WTC11 (cell line): ENCODE measurements at regions not wholly inside any gene's neighbourhood (a gene's known extent, or its start where the extent isn't known, plus 50 kb on each side); places are given as distances from the start of the nearest gene placed in this dataset.

ENCODE experiments used
- ATAC-seq: fragments of 200-7000 bp; cut with Tn5 transposase; 2 replicates; pipeline ENCODE4 v1.10.0; 2021; ENCODE audit warnings: mild to moderate bottlenecking, moderate library complexity
- CTCF ChIA-PET: fragments of 300-600 bp; sonication (Branson Sonifier 250); formaldehyde crosslinking; loops from one replicate; lab custom pipeline; 2021; ENCODE audit warnings: antibody characterized with exemption; lab: Charles Lee
- POLR2A ChIA-PET: fragments of 350-600 bp; sonication (Branson Sonifier 250); formaldehyde crosslinking; loops from one replicate; lab custom pipeline; 2021; ENCODE audit warnings: antibody characterized with exemption; lab: Charles Lee
- DNase-seq: peaks from one replicate; pipeline ENCODE4 v3.0.0; 2021; ENCODE audit warnings: low spot score
- H3K27ac Mint-ChIP-seq: 2 replicates; pipeline ENCODE4 v1.8.0; 2021; ENCODE audit warnings: mixed read lengths
- H3K27me3 Mint-ChIP-seq: 2 replicates; pipeline ENCODE4 v1.8.0; 2021; ENCODE audit warnings: low read depth, mild to moderate bottlenecking, moderate library complexity, mixed read lengths
- H3K36me3 Mint-ChIP-seq: 2 replicates; pipeline ENCODE4 v1.8.0; 2021; ENCODE audit warnings: mixed read lengths
- H3K4me1 Mint-ChIP-seq: 2 replicates; pipeline ENCODE4 v1.8.0; 2022; ENCODE audit warnings: mixed read lengths
- H3K4me3 Mint-ChIP-seq: 2 replicates; pipeline ENCODE4 v1.8.0; 2021; ENCODE audit warnings: mild to moderate bottlenecking, moderate library complexity, mixed read lengths
- H3K9me3 Mint-ChIP-seq: 2 replicates; pipeline ENCODE4 v1.8.0; 2021; ENCODE audit warnings: mixed read lengths
- ATF1 ChIP-seq: sonication (generic); formaldehyde crosslinking; IDR thresholded peaks from 2 replicates; pipeline ENCODE4 v1.8.1; 2023; ENCODE audit warnings: mild to moderate bottlenecking, moderate library complexity, missing genetic modification reagents
- ATF2 ChIP-seq: sonication (generic); formaldehyde crosslinking; IDR thresholded peaks from 2 replicates; pipeline ENCODE4 v1.8.1; 2022; ENCODE audit warnings: low read depth, missing genetic modification reagents, borderline replicate concordance
- E2F5 ChIP-seq: sonication (generic); formaldehyde crosslinking; IDR thresholded peaks from 2 replicates; pipeline ENCODE4 v1.8.1; 2022; ENCODE audit warnings: mild to moderate bottlenecking, moderate library complexity, missing genetic modification reagents
- ELF4 ChIP-seq: sonication (generic); formaldehyde crosslinking; IDR thresholded peaks from 2 replicates; pipeline ENCODE4 v1.8.1; 2022; ENCODE audit warnings: low read depth, mild to moderate bottlenecking, moderate library complexity, missing genetic modification reagents
- ESRRA ChIP-seq: sonication (generic); formaldehyde crosslinking; IDR thresholded peaks from 2 replicates; pipeline ENCODE4 v1.8.1; 2022; ENCODE audit warnings: mild to moderate bottlenecking, missing genetic modification reagents, borderline replicate concordance
- GRHL2 ChIP-seq: fragments of 250-450 bp; sonication (Bioruptor Pico); IDR thresholded peaks from 2 replicates; pipeline ENCODE4 v1.8.0; 2022; ENCODE audit warnings: mild to moderate bottlenecking, moderate library complexity; ENCODE audit not compliant: insufficient replicate concordance, severe bottlenecking
- HMGA2 ChIP-seq: fragments of 250-450 bp; sonication (Bioruptor Pico); IDR thresholded peaks from 2 replicates; pipeline ENCODE4 v1.4.0; 2021; ENCODE audit warnings: mild to moderate bottlenecking, moderate library complexity
- IRF2 ChIP-seq: sonication (generic); formaldehyde crosslinking; IDR thresholded peaks from 2 replicates; pipeline ENCODE4 v1.8.0; 2022; ENCODE audit warnings: low read depth, missing genetic modification reagents, borderline replicate concordance
- KAT7 ChIP-seq: sonication (generic); formaldehyde crosslinking; IDR thresholded peaks from 2 replicates; pipeline ENCODE4 v1.8.1; 2023; ENCODE audit warnings: missing genetic modification reagents, mild to moderate bottlenecking, borderline replicate concordance
- MAX ChIP-seq: sonication (generic); formaldehyde crosslinking; IDR thresholded peaks from 2 replicates; pipeline ENCODE4 v1.8.0; 2022; ENCODE audit warnings: mild to moderate bottlenecking, missing genetic modification reagents
- PRDM15 ChIP-seq: sonication (generic); formaldehyde crosslinking; IDR thresholded peaks from 2 replicates; pipeline ENCODE4 v1.8.0; 2022; ENCODE audit warnings: missing genetic modification reagents
- RELA ChIP-seq: sonication (generic); formaldehyde crosslinking; IDR thresholded peaks from 2 replicates; pipeline ENCODE4 v1.8.1; 2022; ENCODE audit warnings: missing genetic modification reagents, mild to moderate bottlenecking, borderline replicate concordance
- SOX15 ChIP-seq: fragments of 250-450 bp; sonication (Bioruptor Pico); IDR thresholded peaks from 2 replicates; pipeline ENCODE4 v1.9.0; 2021; ENCODE audit warnings: mild to moderate bottlenecking
- SP1 ChIP-seq: sonication (generic); formaldehyde crosslinking; conservative IDR thresholded peaks from 2 replicates; pipeline ENCODE4 v1.8.1; 2022; ENCODE audit warnings: missing genetic modification reagents
- TEAD1 ChIP-seq: sonication (generic); formaldehyde crosslinking; IDR thresholded peaks from 2 replicates; pipeline ENCODE4 v1.8.0; 2022; ENCODE audit warnings: mild to moderate bottlenecking, missing genetic modification reagents
- TP53 ChIP-seq: sonication (generic); formaldehyde crosslinking; IDR thresholded peaks from 2 replicates; pipeline ENCODE4 v1.8.1; 2023; ENCODE audit warnings: mild to moderate bottlenecking, missing genetic modification reagents
- ZBTB43 ChIP-seq: sonication (generic); formaldehyde crosslinking; IDR thresholded peaks from 2 replicates; pipeline ENCODE4 v1.8.1; 2023; ENCODE audit warnings: mild to moderate bottlenecking, missing genetic modification reagents
- ZMAT4 ChIP-seq: fragments of 250-450 bp; sonication (Bioruptor Pico); IDR thresholded peaks from 2 replicates; pipeline ENCODE4 v1.9.0; 2021; ENCODE audit warnings: mild to moderate bottlenecking
- ZNF121 ChIP-seq: sonication (generic); formaldehyde crosslinking; IDR thresholded peaks from 2 replicates; pipeline ENCODE4 v1.8.0; 2023; ENCODE audit warnings: missing genetic modification reagents
- ZNF532 ChIP-seq: fragments of 250-450 bp; sonication (Bioruptor Pico); IDR thresholded peaks from 2 replicates; pipeline ENCODE4 v1.9.0; 2021; ENCODE audit warnings: mild to moderate bottlenecking, borderline replicate concordance

- TF ChIP-seq SOX15 (no peak), E2F5 (CRISPR knock-in tag) (no peak), ATF2 (no peak), ELF4 (CRISPR knock-in tag) (no peak), SP1 (no peak), ZMAT4 (CRISPR knock-in tag) (no peak), ZNF121 (CRISPR knock-in tag) (no peak), IRF2 (CRISPR knock-in tag) (no peak), TP53 (CRISPR knock-in tag) (no peak), TEAD1 (CRISPR knock-in tag) (no peak)
These were observed 55.1 kb upstream of the CWC22 start (continued) for GRCh38 chr2:180062178-180062577.

- Mint-ChIP-seq H3K4me3 (no peak overlapping the region), H3K27me3 (no peaks in the 10 kb centered on the region), H3K4me1 (peaks cover 47% of the 10 kb centered on the region), H3K27ac (no peak overlapping the region), H3K36me3 (0 out of 2 replicates have a peak, but pooled peaks cover 3% of the 10 kb centered on the region), H3K9me3 (peaks cover 12% of the 10 kb centered on the region; the same call in 1 of the 2 replicates)
- ATAC-seq (no peak), DNase-seq (no peak)
- ChIA-PET CTCF (no interaction called here), POLR2A (no interaction called here)
- TF ChIP-seq MAX (CRISPR knock-in tag): no peak
- no peak for TF ChIP-seq KAT7 (CRISPR knock-in tag)
- TF ChIP-seq RELA: no peak
- no peak for TF ChIP-seq HMGA2
- TF ChIP-seq ZNF532 (CRISPR knock-in tag): no peak
- no peak for TF ChIP-seq ATF1 (CRISPR knock-in tag)
- no peak for TF ChIP-seq ESRRA (CRISPR knock-in tag)
These were observed 54.4 kb upstream of the CWC22 start for GRCh38 chr2:180061546-180061945.

GRCh38 chr2:180061085-180061484 lies 54.0 kb upstream of the CWC22 start:
- Mint-ChIP-seq H3K27ac (no peak overlapping the region), H3K27me3 (no peaks in the 10 kb centered on the region), H3K4me1 (peaks cover 52% of the 10 kb centered on the region)

More at GRCh38 chr2:180061085-180061484, 54.0 kb upstream of the CWC22 start:
- no peak for DNase-seq
- H3K4me3 Mint-ChIP-seq: no peak overlapping the region
- ATAC-seq: no peak
- TF ChIP-seq GRHL2 (CRISPR knock-in tag) (no peak), TEAD1 (CRISPR knock-in tag) (no peak), ZBTB43 (CRISPR knock-in tag) (no peak), ZNF121 (CRISPR knock-in tag) (no peak), ELF4 (CRISPR knock-in tag) (no peak), PRDM15 (CRISPR knock-in tag) (no peak)
- ChIA-PET POLR2A (no interaction called here), CTCF (no interaction called here)
- H3K9me3 Mint-ChIP-seq: peaks cover 12% of the 10 kb centered on the region; the same call in 1 of the 2 replicates
- H3K36me3 Mint-ChIP-seq: 0 out of 2 replicates have a peak, but pooled peaks cover 3% of the 10 kb centered on the region
